Peyer's patch (tissue), 4 donors: ENCODE measurements at regions not wholly inside any gene's neighbourhood (a gene's known extent, or its start where the extent isn't known, plus 50 kb on each side); places are given as distances from the start of the nearest gene placed in this dataset.

ENCODE experiments used
- DNase-seq, 3 donors: peaks; one replicate each; pipeline ENCODE4 v3.0.0-alpha.2; 2017 to 2019
- H3K27ac ChIP-seq, 4 donors: fragments of 200-600 bp; sonication (generic); one replicate each; pipeline ENCODE4 v1.5.1; 2016 to 2019
- H3K27me3 ChIP-seq, 2 donors: fragments of 200-600 bp; sonication (generic); one replicate each; pipeline ENCODE4 v1.5.1; 2019
- H3K36me3 ChIP-seq, 3 donors: fragments of 200-600 bp; sonication (generic); one replicate each; pipeline ENCODE4 v1.5.1; 2016 to 2019
- H3K4me1 ChIP-seq, 4 donors: fragments of 200-600 bp; sonication (generic); one replicate each; pipeline ENCODE4 v1.5.1; 2016 to 2019
- H3K4me3 ChIP-seq, 4 donors: fragments of 200-600 bp; sonication (generic); 1 replicate in 3 of 4; 2 replicates in 1 of 4; pipeline ENCODE4 v1.5.1; 2016 to 2019; ENCODE audit warnings: mild to moderate bottlenecking in 1 of 4
- H3K9me3 ChIP-seq, 4 donors: fragments of 200-600 bp; sonication (generic); one replicate each; pipeline ENCODE4 v1.5.1; 2016 to 2019; ENCODE audit warnings: mild to moderate bottlenecking in 1 of 4
- POLR2A ChIP-seq, 2 donors: fragments of 450-650 bp; IDR thresholded peaks; one replicate each; pipeline ENCODE4 v1.5.1; 2017; ENCODE audit warnings: antibody characterized with exemption in 2 of 2, mild to moderate bottlenecking in 2 of 2, moderate library complexity in 2 of 2
- TF ChIP-seq, protein P1 (sequence below), 6 experiments: fragments of 450-650 bp in 4 of 6; fragments of 200-600 bp in 2 of 6; sonication (generic) in 1 of 6; IDR thresholded peaks; one replicate each; pipeline ENCODE4 v1.5.1; 2017 to 2019; ENCODE audit warnings: antibody characterized with exemption in 6 of 6, mild to moderate bottlenecking in 3 of 6, moderate library complexity in 1 of 6

- H3K9me3 ChIP-seq = no peaks in the 10 kb centered on the region
- H3K4me3 ChIP-seq = no peak overlapping the region
- no peaks in the 10 kb centered on the region for H3K27me3 ChIP-seq
- peak overlapping the region in 2 of 4 donors; percentile 0 to 51 for H3K27ac ChIP-seq
- no peak for DNase-seq
- TF ChIP-seq, protein P1, sequence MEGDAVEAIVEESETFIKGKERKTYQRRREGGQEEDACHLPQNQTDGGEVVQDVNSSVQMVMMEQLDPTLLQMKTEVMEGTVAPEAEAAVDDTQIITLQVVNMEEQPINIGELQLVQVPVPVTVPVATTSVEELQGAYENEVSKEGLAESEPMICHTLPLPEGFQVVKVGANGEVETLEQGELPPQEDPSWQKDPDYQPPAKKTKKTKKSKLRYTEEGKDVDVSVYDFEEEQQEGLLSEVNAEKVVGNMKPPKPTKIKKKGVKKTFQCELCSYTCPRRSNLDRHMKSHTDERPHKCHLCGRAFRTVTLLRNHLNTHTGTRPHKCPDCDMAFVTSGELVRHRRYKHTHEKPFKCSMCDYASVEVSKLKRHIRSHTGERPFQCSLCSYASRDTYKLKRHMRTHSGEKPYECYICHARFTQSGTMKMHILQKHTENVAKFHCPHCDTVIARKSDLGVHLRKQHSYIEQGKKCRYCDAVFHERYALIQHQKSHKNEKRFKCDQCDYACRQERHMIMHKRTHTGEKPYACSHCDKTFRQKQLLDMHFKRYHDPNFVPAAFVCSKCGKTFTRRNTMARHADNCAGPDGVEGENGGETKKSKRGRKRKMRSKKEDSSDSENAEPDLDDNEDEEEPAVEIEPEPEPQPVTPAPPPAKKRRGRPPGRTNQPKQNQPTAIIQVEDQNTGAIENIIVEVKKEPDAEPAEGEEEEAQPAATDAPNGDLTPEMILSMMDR (IDR thresholded peaks at IDR 0.05) = no peak
- TF ChIP-seq POLR2A (IDR thresholded peaks at IDR 0.05) = no peak
- no peaks in the 10 kb centered on the region for H3K4me1 ChIP-seq
- no peaks in the 10 kb centered on the region for H3K36me3 ChIP-seq
Measured at GRCh38 chr1:5329068-5329739, 663.0 kb downstream of the NPHP4 start.

GRCh38 chr1:5324883-5325282 is 667.3 kb downstream of the NPHP4 start:
- DNase-seq = no peak
- H3K27me3 ChIP-seq = no peaks in the 10 kb centered on the region
- TF ChIP-seq POLR2A (IDR thresholded peaks at IDR 0.05) = no peak
- TF ChIP-seq, protein P1 (IDR thresholded peaks at IDR 0.05) = no peak
- no peaks in the 10 kb centered on the region for H3K36me3 ChIP-seq
- no peak overlapping the region for H3K27ac ChIP-seq
- H3K4me3 ChIP-seq = no peak overlapping the region
- H3K9me3 ChIP-seq = no peaks in the 10 kb centered on the region
- no peaks in the 10 kb centered on the region for H3K4me1 ChIP-seq

DNA sequence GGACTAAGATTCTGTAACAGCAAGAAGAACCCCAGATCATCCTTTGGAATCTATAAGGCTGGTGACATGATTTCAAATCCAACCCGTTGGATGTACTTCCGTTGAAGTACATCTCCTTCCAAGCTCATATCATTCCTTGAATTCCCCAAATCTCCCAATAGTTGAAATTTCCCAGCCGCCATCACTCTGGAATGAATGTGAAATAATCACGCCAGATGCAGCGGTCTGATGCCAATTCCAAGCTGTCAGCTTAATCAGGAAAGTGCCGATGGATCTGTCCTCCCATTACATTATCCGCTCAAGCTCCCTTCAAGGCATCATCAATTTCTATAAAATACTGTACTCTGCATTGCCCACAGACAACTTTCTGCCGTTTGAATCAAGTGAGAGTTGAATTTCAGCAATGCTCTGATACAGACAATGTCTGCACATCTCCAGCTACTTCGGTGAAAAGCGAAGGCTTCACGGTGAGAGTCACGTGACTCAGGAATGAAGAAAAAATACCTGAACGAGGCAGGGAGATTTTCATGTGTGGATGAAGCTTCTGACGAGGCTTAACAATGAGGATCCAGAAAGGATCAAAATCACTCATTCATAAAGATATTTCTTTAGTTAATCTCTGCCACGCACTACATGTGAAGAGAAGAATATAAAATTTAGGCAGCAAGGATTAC is 663.9 kb downstream of the AJAP1 start:
- DNase-seq = no peak
- no peak overlapping the region for H3K4me3 ChIP-seq
- H3K36me3 ChIP-seq = no peaks in the 10 kb centered on the region
- no peak overlapping the region for H3K27ac ChIP-seq
- no peaks in the 10 kb centered on the region for H3K4me1 ChIP-seq
- no peaks in the 10 kb centered on the region for H3K27me3 ChIP-seq
- H3K9me3 ChIP-seq = no peaks in the 10 kb centered on the region
- no peak for TF ChIP-seq POLR2A (IDR thresholded peaks at IDR 0.05)
- TF ChIP-seq, protein P1 (IDR thresholded peaks at IDR 0.05) = no peak

DNA sequence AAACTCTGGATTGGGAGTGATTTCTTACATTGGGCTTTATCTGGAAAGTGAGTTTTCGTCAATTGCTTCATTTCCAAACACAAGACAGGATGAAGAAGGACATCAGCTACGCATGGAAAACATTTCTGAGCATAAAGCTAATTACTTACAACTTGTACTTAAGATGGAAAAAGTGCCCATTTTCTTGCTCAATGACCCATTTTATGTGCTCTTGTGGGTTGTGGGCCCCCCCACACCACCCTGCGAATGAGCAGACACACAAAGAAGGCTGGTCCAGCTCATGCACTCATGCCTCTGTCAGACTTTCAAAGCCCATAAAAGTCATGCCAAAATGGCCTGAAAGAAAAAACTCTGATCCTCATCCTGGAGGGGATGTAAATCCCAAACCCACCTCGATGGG is 663.0 kb downstream of the AJAP1 start:
- Histone ChIP-seq H3K4me1 (no peaks in the 10 kb centered on the region), H3K36me3 (no peaks in the 10 kb centered on the region), H3K9me3 (no peaks in the 10 kb centered on the region), H3K27me3 (no peaks in the 10 kb centered on the region), H3K27ac (no peak overlapping the region), H3K4me3 (no peak overlapping the region)
- DNase-seq = no peak
- TF ChIP-seq, protein P1 (IDR thresholded peaks at IDR 0.05) = no peak
- TF ChIP-seq POLR2A (IDR thresholded peaks at IDR 0.05) = no peak

- no peaks in the 10 kb centered on the region for H3K4me1 ChIP-seq
- TF ChIP-seq, protein P1 (IDR thresholded peaks at IDR 0.05) = no peak
- TF ChIP-seq POLR2A (IDR thresholded peaks at IDR 0.05) = no peak
- no peak for DNase-seq
- no peaks in the 10 kb centered on the region for H3K27me3 ChIP-seq
- H3K36me3 ChIP-seq = no peaks in the 10 kb centered on the region
- no peak overlapping the region for H3K27ac ChIP-seq
- no peaks in the 10 kb centered on the region for H3K9me3 ChIP-seq
- no peak overlapping the region for H3K4me3 ChIP-seq
Measured at GRCh38 chr1:5312862-5313261, 658.5 kb downstream of the AJAP1 start.
